ENCODE measurements at regions not wholly inside any gene's neighbourhood (a gene's known extent, or its start where the extent isn't known, plus 50 kb on each side); places are given as distances from the start of the nearest gene placed in this dataset.
"Not testable (repeated sequence)": the region's sequence is repeated elsewhere in the genome, so short reads cannot be mapped to it uniquely, and the experiment has no call there.

DNA sequence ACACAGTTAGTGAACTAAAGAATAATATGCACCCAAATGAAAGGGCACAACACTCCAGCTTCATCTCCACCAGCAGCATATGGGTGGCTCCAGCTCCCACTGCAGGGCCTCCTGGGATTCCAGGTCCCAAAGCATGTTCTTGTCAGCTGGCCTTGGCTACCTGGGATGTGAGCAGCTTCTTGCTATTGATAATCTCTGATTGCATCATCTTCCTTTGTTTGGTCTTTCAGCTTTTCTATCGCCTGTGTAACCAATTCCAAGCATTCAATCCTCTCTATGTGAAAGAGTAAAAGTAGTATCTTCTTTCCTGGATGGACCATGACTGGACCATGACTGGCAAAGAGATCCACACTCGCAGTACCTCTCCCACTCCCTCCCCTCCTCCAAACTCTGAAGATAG is 333.9 kb upstream of the GLI3 start:
- Mint-ChIP-seq H3K4me1 (no peaks in the 10 kb centered on the region), H3K27ac (no peak overlapping the region), H3K9me3 (peaks cover 4% of the 10 kb centered on the region), H3K4me3 (no peak overlapping the region), H3K27me3 (no peaks in the 10 kb centered on the region), H3K36me3 (no peaks in the 10 kb centered on the region)
- no peak for ATAC-seq

DNA sequence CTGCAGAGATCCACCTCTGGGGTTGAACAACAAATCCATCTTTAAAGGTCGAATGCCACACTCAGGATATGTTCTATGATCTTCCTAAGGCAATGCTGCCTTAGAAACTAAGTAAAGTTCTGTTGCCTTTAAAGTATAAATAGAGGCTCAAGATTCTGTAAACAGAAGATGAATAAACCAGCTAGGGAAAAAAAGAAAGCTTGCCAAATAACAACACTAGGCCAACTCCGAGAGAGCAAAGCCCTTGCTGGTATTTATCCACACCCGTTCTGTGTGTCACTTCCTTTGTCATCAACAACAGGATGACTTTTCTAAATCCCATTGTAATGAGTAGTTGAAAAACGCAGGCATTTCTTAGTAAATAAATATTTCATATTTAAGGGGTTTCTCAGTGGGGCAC is 330.0 kb upstream of the GLI3 start:
- no peaks in the 10 kb centered on the region for H3K36me3 Mint-ChIP-seq
- H3K4me3 Mint-ChIP-seq = no peak overlapping the region
- no peak overlapping the region for H3K27ac Mint-ChIP-seq
- H3K27me3 Mint-ChIP-seq = no peaks in the 10 kb centered on the region
- ATAC-seq = no peak
- no peaks in the 10 kb centered on the region for H3K4me1 Mint-ChIP-seq
- H3K9me3 Mint-ChIP-seq = peaks cover 8% of the 10 kb centered on the region

DNA sequence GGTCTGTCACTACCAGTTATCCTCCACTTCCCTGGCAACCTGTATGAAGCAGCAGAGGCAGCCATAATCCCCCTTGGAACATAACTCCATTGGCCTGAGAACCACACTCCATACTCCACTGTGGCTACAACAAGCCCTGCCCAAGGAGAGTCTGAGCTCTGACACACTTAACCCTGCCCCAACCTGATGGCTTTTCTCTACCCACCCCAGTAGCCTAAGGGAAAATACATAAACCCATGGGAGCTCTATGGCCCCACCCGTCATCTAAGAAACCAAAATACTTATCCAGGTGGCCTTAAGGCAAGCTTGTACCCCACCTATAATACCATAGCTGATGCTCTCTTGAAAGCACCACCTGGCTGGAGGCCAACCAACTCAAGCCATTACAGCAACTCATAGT is 324.8 kb upstream of the GLI3 start:
- H3K9me3 Mint-ChIP-seq = peaks cover 20% of the 10 kb centered on the region
- no peaks in the 10 kb centered on the region for H3K27me3 Mint-ChIP-seq
- H3K4me3 Mint-ChIP-seq = no peak overlapping the region
- no peak overlapping the region for H3K27ac Mint-ChIP-seq
- H3K36me3 Mint-ChIP-seq = no peaks in the 10 kb centered on the region
- no peaks in the 10 kb centered on the region for H3K4me1 Mint-ChIP-seq
- no peak for ATAC-seq

DNA sequence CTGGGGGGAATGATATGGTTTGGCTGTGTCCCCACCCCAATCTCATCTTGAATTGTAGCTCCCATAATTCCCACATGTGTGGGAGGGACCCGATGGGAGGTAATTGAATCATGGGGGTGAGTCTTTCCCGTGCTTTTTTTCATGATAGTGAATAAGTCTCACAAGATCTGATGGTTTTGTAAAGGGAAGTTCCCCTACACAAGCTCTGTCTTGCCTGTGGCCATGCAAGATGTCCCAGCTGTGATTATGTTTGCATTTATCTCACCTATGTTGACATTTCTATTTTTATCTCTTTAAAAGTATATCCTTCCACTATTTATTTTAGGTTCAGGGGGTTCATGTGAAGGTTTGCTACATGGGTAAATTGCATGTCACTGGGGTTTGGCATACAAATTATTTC is 323.9 kb upstream of the GLI3 start:
- ATAC-seq = no peak
- Mint-ChIP-seq H3K4me1 (no peaks in the 10 kb centered on the region), H3K9me3 (peaks cover 25% of the 10 kb centered on the region), H3K27me3 (no peaks in the 10 kb centered on the region), H3K36me3 (no peaks in the 10 kb centered on the region), H3K27ac (no peak overlapping the region), H3K4me3 (no peak overlapping the region)

DNA sequence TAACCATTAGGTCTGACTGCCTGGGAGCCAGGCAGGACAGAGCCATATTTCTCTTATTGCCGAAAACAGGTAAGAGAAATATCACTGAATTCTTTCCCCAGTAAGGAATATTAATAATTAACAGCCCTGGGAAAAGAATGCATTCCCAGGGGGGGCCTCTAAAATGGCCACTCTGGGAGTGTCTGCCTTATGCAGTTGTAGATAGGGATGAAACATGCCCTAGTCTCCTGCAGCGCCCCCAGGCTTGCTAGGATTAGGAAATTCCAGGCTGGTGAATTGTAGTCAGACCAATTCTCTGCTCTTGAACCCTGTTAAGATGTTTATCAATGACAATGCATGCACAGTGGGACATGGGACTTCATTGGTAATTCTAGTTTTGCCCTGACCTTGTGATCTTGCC is 317.9 kb upstream of the GLI3 start:
- not testable (repeated sequence) for H3K4me1 Mint-ChIP-seq

DNA sequence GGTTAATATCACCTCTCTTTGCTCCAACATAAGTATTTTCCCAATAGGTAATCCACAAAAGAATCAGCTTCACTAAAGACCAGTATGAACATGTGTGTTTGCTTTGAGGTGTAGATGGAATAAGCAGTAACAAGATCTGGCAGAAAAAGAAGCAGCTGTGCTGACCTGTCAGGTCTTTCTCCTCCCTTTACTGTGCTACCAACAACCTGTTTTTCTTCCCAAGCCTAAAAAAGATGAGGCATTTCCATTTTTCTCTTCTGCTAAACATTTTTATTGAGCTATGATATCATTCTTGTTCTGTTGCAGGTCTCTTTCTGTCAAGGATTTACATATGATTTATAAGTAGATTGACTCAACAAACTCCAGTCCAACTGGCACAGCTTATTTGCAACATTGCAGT is 315.2 kb upstream of the GLI3 start:
- Mint-ChIP-seq H3K27ac (no peak overlapping the region), H3K36me3 (no peaks in the 10 kb centered on the region), H3K27me3 (no peaks in the 10 kb centered on the region), H3K4me3 (no peak overlapping the region), H3K4me1 (no peaks in the 10 kb centered on the region), H3K9me3 (peaks cover 12% of the 10 kb centered on the region)
- ATAC-seq = no peak

More for the DNA sequence above, 317.9 kb upstream of the GLI3 start:
- not testable (repeated sequence) for H3K27me3 Mint-ChIP-seq, H3K36me3 Mint-ChIP-seq, H3K4me3 Mint-ChIP-seq, ATAC-seq, H3K27ac Mint-ChIP-seq
- H3K9me3 Mint-ChIP-seq = peaks cover 20% of the 10 kb centered on the region

DNA sequence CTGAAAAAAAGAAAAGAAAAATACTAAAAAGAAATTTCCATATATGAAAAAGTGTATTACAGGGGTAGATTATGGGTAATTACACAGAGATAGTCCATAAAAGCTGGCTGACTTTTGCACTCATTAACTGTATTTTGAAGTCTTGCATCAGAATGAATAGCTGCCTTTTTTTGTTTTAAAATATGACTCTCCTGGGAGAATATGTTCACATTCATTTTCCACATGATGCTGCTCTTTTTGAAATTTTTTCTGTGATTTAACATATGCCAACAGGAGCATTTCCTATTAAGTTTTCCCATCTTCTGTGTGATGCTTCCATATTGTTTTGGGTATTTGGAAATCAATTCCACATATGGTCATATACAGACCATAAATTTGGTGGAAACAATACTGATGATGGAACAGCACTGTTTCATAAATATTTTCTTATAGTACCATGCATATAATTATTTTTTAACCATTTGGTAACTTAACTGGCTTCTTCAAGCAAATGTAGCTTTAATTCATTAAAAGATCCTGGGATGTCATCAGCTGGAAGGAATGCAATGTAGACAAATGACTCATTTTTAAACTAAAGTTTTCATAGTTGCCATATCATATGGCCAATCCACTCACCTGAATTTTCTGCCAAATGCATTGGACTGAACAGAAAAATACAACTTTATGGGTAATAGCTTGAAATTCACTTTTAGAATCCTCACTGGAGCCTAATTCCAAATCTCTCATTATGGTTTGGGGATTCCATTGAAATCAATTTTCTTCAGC is 313.9 kb upstream of the GLI3 start:
- H3K4me1 Mint-ChIP-seq = no peaks in the 10 kb centered on the region
- no peak overlapping the region for H3K4me3 Mint-ChIP-seq
- H3K9me3 Mint-ChIP-seq = peaks cover 7% of the 10 kb centered on the region
- no peaks in the 10 kb centered on the region for H3K36me3 Mint-ChIP-seq
- H3K27me3 Mint-ChIP-seq = no peaks in the 10 kb centered on the region
- H3K27ac Mint-ChIP-seq = no peak overlapping the region
- no peak for ATAC-seq

DNA sequence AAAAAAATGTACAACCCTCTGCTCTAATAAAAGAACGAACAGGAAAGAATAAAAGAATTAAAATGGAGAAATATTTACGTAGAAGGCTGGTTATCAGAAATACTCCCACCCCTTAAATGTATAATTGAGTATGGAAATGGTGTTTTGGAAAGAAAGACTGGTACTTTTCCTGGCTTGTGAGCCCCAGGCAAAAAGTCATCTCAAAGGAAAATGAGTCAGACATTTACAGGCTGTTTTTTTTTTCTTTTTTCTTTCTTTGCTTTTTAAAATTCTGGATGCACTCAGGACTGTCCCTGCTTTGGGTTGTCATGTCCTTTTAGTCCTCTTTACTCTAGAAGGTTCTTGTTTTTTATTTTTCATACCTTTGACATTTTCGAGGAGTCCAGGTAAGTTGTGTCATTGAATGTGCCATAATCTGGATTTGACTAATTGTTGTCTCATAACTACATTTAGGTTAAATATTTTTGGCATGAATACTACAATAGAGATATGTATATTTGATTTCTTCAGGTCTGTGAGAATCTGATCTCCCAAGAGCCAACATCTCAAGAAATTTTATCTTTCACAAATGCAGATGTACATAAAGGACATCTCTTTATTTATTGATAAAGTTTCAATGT is 313.0 kb upstream of the GLI3 start:
- H3K4me1 Mint-ChIP-seq = no peaks in the 10 kb centered on the region
- no peak overlapping the region for H3K27ac Mint-ChIP-seq
- H3K9me3 Mint-ChIP-seq = peaks cover 9% of the 10 kb centered on the region
- H3K27me3 Mint-ChIP-seq = no peaks in the 10 kb centered on the region
- no peak for ATAC-seq
- H3K36me3 Mint-ChIP-seq = no peaks in the 10 kb centered on the region
- H3K4me3 Mint-ChIP-seq = no peak overlapping the region

DNA sequence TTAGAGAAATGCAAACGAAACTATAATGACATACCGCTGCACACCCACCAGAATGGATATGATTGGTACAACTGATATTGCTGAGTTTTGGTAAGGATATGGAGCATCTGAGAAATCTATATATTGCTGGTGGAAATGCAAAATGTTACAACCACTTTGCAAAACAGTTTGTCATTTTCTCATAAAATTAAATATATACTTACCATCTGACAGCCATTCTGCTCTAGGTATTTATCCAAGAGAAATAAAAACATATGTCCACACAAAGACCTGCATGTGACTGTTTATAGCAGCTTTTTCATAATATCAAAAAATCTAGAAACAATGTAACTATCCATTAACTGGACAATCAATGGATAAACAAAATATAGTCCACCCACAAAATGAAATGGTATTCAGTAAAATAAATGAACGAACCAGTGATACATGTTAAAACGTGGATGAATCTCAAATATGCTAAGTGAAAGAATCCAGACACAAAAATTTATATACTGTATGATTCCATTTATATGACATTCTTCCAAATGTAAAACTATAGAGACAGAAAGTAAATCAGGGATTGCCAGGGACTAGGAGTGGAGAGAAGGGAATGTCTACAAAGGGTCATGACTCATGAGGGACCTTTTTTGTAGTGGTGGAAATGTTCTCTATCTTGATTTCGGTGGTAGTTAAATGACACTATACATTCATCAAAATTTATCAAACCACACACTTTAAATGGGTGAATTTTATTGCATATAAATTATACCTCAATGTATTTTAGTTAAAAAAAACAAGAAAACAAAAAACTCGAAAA is 312.0 kb upstream of the GLI3 start:
- Mint-ChIP-seq H3K4me1 (no peaks in the 10 kb centered on the region), H3K27ac (no peak overlapping the region), H3K27me3 (no peaks in the 10 kb centered on the region), H3K4me3 (no peak overlapping the region), H3K36me3 (no peaks in the 10 kb centered on the region), H3K9me3 (peaks cover 10% of the 10 kb centered on the region)
- no peak for ATAC-seq

DNA sequence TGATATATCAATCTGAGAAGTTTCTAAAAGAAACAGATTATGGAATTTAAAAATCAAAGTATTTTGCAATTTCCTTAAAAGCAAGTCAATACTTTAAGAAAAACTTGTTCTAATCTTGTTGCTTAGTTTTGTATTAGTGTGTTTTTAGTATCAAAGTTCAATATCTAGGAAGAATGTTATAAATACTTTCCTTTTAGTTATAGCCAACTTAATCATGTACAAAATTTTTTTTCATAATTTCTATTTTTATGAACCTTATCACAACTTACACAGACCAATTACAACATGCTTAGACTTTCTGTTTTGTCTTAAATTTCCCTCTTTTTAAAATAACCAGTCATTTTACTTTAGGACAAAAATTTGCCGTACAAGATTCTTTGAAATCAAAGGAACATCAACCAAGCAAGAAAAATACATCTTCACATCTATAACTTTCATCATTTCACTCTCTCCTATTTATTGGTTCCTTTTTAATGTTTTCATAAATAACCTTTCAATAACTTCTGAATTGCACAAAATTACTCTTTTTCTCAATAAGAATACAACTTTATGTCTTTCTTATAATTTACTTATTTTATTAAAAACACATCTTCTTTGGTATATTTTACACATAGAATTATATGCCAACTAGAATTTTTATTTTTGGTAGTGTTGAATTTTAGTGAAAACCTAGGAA is 308.2 kb upstream of the GLI3 start:
- ATAC-seq = no peak

DNA sequence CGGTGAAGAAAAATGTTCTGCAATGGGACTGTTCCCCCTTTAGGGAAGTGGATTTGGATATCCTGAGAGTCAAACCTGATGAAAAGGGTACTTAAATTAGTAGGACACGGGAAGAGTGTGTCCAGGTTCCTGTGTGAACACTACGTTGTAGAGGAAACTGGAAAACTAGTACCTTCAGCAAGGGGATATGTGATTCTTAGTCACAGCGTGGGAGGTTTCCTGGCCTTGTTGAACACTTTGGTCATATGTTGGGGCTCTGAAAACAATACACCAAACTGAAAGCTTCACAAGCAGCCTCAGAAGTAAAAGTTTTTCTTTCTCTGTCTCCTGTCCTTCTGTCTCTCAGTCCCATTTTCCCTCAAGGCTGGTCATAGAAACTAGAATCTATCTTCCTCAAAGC is 306.9 kb upstream of the GLI3 start:
- H3K9me3 Mint-ChIP-seq = peaks cover 9% of the 10 kb centered on the region
- no peak overlapping the region for H3K4me3 Mint-ChIP-seq
- no peaks in the 10 kb centered on the region for H3K27me3 Mint-ChIP-seq
- H3K4me1 Mint-ChIP-seq = no peaks in the 10 kb centered on the region
- H3K27ac Mint-ChIP-seq = no peak overlapping the region
- no peaks in the 10 kb centered on the region for H3K36me3 Mint-ChIP-seq
- no peak for ATAC-seq

More for the DNA sequence above, 308.2 kb upstream of the GLI3 start:
- no peaks in the 10 kb centered on the region for H3K27me3 Mint-ChIP-seq
- H3K27ac Mint-ChIP-seq = no peak overlapping the region
- H3K4me3 Mint-ChIP-seq = no peak overlapping the region
- no peaks in the 10 kb centered on the region for H3K4me1 Mint-ChIP-seq
- H3K9me3 Mint-ChIP-seq = peaks cover 9% of the 10 kb centered on the region
- no peaks in the 10 kb centered on the region for H3K36me3 Mint-ChIP-seq

DNA sequence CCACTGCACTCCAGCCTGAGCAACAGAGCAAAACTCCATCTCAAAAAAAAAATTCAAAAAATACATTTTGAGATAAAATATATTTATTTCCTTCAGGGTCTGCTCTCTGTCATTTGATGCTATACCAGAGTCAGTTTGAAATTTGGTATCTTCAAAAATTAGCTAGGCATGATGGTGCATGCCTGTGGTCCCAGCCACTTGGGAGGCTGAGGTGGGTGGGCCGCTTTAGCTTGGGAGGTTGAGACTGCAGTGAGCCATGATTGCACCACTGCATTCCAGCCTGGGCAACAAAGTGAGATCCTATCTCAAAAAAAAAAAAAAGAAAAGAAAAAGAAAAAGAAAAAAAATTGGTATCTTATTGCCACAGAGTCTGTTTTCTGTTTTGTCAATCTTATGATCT is 305.4 kb upstream of the GLI3 start:
- H3K9me3 Mint-ChIP-seq, H3K27ac Mint-ChIP-seq, ATAC-seq, H3K27me3 Mint-ChIP-seq, H3K4me1 Mint-ChIP-seq, H3K36me3 Mint-ChIP-seq, H3K4me3 Mint-ChIP-seq: not testable (repeated sequence)

DNA sequence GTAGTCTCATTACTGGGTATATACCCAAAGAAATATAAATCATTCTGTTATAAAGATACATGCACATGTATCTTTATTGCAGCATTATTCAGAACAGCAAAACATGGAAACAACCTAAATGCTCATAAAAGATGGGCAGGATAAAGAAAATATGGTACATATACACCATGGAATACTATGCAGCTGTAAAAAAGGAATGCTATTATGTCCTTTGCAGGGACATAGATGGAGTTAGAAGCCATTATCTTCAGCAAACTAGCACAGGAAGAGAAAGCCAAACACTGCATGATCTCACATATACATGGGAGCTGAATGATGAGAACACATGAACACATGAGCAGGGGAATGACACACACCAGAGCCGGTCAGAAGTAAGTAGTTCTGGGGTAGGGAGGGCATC is 297.4 kb upstream of the GLI3 start:
- no peaks in the 10 kb centered on the region for H3K27me3 Mint-ChIP-seq
- H3K27ac Mint-ChIP-seq = no peak overlapping the region
- no peaks in the 10 kb centered on the region for H3K36me3 Mint-ChIP-seq
- no peaks in the 10 kb centered on the region for H3K4me1 Mint-ChIP-seq
- H3K4me3 Mint-ChIP-seq = no peak overlapping the region
- peaks cover 20% of the 10 kb centered on the region for H3K9me3 Mint-ChIP-seq
- no peak for ATAC-seq

DNA sequence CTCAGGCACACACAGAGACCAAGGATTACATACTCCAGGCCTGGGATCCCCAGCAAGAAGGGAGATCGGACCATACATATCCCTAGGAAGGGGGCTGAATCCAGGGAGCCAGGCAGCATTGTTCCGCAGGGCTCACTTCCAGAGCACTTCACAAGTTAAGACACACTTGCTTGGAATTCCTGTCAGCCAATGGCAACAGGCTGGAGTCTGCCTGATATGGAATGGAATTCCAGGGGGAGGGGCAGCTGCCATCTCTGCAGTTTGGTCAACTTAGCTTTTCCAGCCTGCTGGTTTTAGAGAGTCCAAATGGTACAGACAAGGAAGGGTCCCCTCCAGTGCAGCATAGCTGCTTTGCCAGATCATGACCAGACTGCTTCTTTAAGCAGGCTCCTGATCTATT is 290.0 kb upstream of the GLI3 start:
- no peak overlapping the region for H3K27ac Mint-ChIP-seq
- H3K9me3 Mint-ChIP-seq = peaks cover 14% of the 10 kb centered on the region
- ATAC-seq = no peak
- H3K27me3 Mint-ChIP-seq = no peaks in the 10 kb centered on the region
- H3K36me3 Mint-ChIP-seq = no peaks in the 10 kb centered on the region
- no peak overlapping the region for H3K4me3 Mint-ChIP-seq
- H3K4me1 Mint-ChIP-seq = no peaks in the 10 kb centered on the region

DNA sequence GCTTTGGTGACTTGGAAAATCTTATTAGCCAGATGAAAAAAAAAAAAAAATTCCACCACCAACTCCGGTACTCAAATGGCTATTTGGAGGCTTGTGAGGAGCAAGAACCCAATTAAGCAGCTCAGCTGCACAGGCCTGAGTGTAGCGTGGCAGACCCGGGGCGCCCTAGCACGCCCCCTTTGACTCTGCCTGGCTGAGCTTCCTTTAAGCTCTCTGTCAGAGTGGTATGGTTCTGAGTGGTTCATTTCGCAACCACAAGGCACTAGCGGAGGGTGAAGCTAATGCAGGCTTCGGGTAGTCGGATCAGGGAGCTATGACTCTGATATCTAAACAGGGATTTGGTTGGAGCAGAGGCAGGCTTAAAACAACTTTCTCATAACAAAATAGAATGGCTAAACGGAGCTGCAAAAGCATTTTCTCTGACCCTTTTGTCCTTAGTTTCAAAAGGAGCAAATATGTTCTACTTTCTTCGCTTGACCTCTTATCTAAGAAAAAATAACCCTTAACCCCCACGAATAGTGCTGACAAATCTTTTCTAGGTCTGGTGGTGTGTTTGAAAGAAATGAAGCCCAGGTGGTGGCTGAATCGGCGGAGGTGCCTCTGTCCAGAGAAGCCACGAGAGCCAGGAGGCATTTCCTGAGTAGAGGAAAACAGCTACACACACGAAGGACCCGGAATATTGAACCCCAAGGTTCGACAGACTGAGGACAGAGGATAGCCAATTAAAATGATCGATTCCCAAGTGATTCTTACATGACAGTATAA is 285.4 kb upstream of the GLI3 start:
- Mint-ChIP-seq H3K9me3 (peaks cover 3% of the 10 kb centered on the region), H3K27ac (no peak overlapping the region), H3K36me3 (no peaks in the 10 kb centered on the region), H3K4me1 (no peaks in the 10 kb centered on the region), H3K4me3 (no peak overlapping the region), H3K27me3 (no peaks in the 10 kb centered on the region)
- ATAC-seq = no peak
